Activated T-helper 17 cell treated with anti-CD3 and anti-CD28 coated beads, Interleukin-2, amount 50 U/mL, for 72 hours (primary cell): ENCODE measurements at regions not wholly inside any gene's neighbourhood (a gene's known extent, or its start where the extent isn't known, plus 50 kb on each side); places are given as distances from the start of the nearest gene placed in this dataset.

Experiments used
- ATAC-seq: fragments of 150-1000 bp; cut with Tn5 transposase; replicated peaks from 2 replicates; pipeline ENCODE4 v1.10.0; 2021; ENCODE audit warnings: mild to moderate bottlenecking, moderate library complexity
- H3K27ac Mint-ChIP-seq: one replicate; pipeline ENCODE4 v1.8.0; 2022; ENCODE audit warnings: mixed read lengths
- H3K27me3 Mint-ChIP-seq: one replicate; pipeline ENCODE4 v1.8.0; 2022; ENCODE audit warnings: mixed read lengths
- H3K36me3 Mint-ChIP-seq: one replicate; pipeline ENCODE4 v1.8.0; 2022; ENCODE audit warnings: low read depth, mild to moderate bottlenecking, mixed read lengths
- H3K4me1 Mint-ChIP-seq: one replicate; pipeline ENCODE4 v1.8.0; 2022; ENCODE audit warnings: mixed read lengths
- H3K4me3 Mint-ChIP-seq: one replicate; pipeline ENCODE4 v1.8.0; 2022; ENCODE audit warnings: mild to moderate bottlenecking, mixed read lengths
- H3K9me3 Mint-ChIP-seq: one replicate; pipeline ENCODE4 v1.8.0; 2022; ENCODE audit warnings: mixed read lengths

- H3K4me3 Mint-ChIP-seq = no peak overlapping the region
- peaks cover 3% of the 10 kb centered on the region for H3K9me3 Mint-ChIP-seq
- H3K27ac Mint-ChIP-seq = no peak overlapping the region
- H3K27me3 Mint-ChIP-seq = no peaks in the 10 kb centered on the region
- H3K36me3 Mint-ChIP-seq = no peaks in the 10 kb centered on the region
- ATAC-seq = peak; percentile 32
- no peaks in the 10 kb centered on the region for H3K4me1 Mint-ChIP-seq
Observed at GRCh38 chr10:96772196-96772595, 51.9 kb upstream of the PIK3AP1 start.

- no peak for ATAC-seq
- Mint-ChIP-seq H3K27me3 (no peaks in the 10 kb centered on the region), H3K9me3 (peaks cover 3% of the 10 kb centered on the region), H3K4me3 (no peak overlapping the region), H3K27ac (no peak overlapping the region), H3K4me1 (no peaks in the 10 kb centered on the region), H3K36me3 (no peaks in the 10 kb centered on the region)
Observed at GRCh38 chr10:96770987-96771386, 50.7 kb upstream of the PIK3AP1 start.
